ENCODE measurements at regions not wholly inside any gene's neighbourhood (a gene's known extent, or its start where the extent isn't known, plus 50 kb on each side); places are given as distances from the start of the nearest gene placed in this dataset.

GRCh38 chr19:13712767-13713201, 51.5 kb upstream of the MRI1 start:
- no peak overlapping the region for H3K4me3 ChIP-seq (ENCODE audit: low read depth, low read length)
- DNase-seq (ENCODE audit: low read depth) = no peak
- TF ChIP-seq, protein P1, sequence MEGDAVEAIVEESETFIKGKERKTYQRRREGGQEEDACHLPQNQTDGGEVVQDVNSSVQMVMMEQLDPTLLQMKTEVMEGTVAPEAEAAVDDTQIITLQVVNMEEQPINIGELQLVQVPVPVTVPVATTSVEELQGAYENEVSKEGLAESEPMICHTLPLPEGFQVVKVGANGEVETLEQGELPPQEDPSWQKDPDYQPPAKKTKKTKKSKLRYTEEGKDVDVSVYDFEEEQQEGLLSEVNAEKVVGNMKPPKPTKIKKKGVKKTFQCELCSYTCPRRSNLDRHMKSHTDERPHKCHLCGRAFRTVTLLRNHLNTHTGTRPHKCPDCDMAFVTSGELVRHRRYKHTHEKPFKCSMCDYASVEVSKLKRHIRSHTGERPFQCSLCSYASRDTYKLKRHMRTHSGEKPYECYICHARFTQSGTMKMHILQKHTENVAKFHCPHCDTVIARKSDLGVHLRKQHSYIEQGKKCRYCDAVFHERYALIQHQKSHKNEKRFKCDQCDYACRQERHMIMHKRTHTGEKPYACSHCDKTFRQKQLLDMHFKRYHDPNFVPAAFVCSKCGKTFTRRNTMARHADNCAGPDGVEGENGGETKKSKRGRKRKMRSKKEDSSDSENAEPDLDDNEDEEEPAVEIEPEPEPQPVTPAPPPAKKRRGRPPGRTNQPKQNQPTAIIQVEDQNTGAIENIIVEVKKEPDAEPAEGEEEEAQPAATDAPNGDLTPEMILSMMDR (IDR thresholded peaks at IDR 0.05; ENCODE audit: control insufficient read depth, extremely low read depth, insufficient read depth) = no peak

- no peak for DNase-seq (ENCODE audit: low read depth)
Measured at GRCh38 chr19:13707915-13708314, 56.4 kb upstream of the MRI1 start.

DNA sequence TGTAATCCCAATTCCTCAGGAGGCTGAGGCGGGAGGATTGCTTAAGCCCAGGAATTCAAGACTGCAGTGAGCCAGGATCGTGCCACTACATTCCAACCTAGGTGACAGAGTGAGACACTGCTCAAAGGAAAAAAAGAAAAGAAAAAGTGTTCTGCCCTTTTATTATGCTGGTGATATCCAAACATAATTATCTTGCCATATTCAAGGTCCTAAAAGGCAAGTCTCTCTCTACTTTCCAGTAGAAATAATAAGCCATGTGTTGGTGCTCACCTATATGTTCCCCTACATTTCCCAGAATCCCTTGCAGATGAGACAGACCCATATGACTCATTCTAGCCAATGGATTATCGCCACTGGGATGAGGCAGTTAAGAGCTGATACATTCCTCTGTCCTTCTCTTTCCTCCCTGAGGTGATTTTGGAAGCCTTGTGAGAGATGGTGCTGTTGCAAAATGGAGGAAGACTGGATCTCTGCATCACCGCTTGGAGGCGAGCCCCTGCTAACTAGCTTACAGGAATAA, 58.3 kb upstream of the MRI1 start:
- DNase-seq (ENCODE audit: low read depth) = no peak
- TF ChIP-seq, protein P1 (IDR thresholded peaks at IDR 0.05; ENCODE audit: control insufficient read depth, extremely low read depth, insufficient read depth) = no peak

More at GRCh38 chr19:13707915-13708314, 56.4 kb upstream of the MRI1 start:
- TF ChIP-seq, protein P1 (IDR thresholded peaks at IDR 0.05; ENCODE audit: control insufficient read depth, extremely low read depth, insufficient read depth) = no peak
- H3K4me3 ChIP-seq (ENCODE audit: low read depth, low read length) = no peak overlapping the region

GRCh38 chr19:13705201-13705600, 59.1 kb upstream of the MRI1 start:
- no peak overlapping the region for H3K4me3 ChIP-seq (ENCODE audit: low read depth, low read length)
- TF ChIP-seq, protein P1 (IDR thresholded peaks at IDR 0.05; ENCODE audit: control insufficient read depth, extremely low read depth, insufficient read depth) = no peak
- DNase-seq (ENCODE audit: low read depth) = no peak

More for the DNA sequence above, 58.3 kb upstream of the MRI1 start:
- no peak overlapping the region for H3K4me3 ChIP-seq (ENCODE audit: low read depth, low read length)

GRCh38 chr19:13701624-13702023, 62.7 kb upstream of the MRI1 start:
- no peak for DNase-seq (ENCODE audit: low read depth)
- H3K4me3 ChIP-seq (ENCODE audit: low read depth, low read length) = no peak overlapping the region
- TF ChIP-seq, protein P1 (IDR thresholded peaks at IDR 0.05; ENCODE audit: control insufficient read depth, extremely low read depth, insufficient read depth) = no peak

- no peak overlapping the region for H3K4me3 ChIP-seq (ENCODE audit: low read depth, low read length)
- DNase-seq (ENCODE audit: low read depth) = no peak
- TF ChIP-seq, protein P1 (IDR thresholded peaks at IDR 0.05; ENCODE audit: control insufficient read depth, extremely low read depth, insufficient read depth) = no peak
Measured at GRCh38 chr19:13700621-13701020, 63.7 kb upstream of the MRI1 start.

- H3K4me3 ChIP-seq (ENCODE audit: low read depth, low read length) = no peak overlapping the region
- TF ChIP-seq, protein P1 (IDR thresholded peaks at IDR 0.05; ENCODE audit: control insufficient read depth, extremely low read depth, insufficient read depth) = no peak
- no peak for DNase-seq (ENCODE audit: low read depth)
Measured at GRCh38 chr19:13699786-13700185, 64.5 kb upstream of the MRI1 start.

All from LNCaP clone FGC (cell line).